C4-2B (cell line): ENCODE measurements at regions not wholly inside any gene's neighbourhood (a gene's known extent, or its start where the extent isn't known, plus 50 kb on each side); places are given as distances from the start of the nearest gene placed in this dataset.

Experiments
- H3K27ac ChIP-seq: fragments of 450-650 bp; 2 replicates; pipeline ENCODE4 v1.5.1; 2017
- ZFX ChIP-seq: fragments of 450-650 bp; IDR thresholded peaks from 2 replicates; pipeline ENCODE4 v1.6.1; 2017
- TF ChIP-seq, protein P1 (sequence below): fragments of 450-650 bp; conservative IDR thresholded peaks from 2 replicates; pipeline ENCODE4 v1.5.1; 2017; ENCODE audit warnings: mild to moderate bottlenecking

DNA sequence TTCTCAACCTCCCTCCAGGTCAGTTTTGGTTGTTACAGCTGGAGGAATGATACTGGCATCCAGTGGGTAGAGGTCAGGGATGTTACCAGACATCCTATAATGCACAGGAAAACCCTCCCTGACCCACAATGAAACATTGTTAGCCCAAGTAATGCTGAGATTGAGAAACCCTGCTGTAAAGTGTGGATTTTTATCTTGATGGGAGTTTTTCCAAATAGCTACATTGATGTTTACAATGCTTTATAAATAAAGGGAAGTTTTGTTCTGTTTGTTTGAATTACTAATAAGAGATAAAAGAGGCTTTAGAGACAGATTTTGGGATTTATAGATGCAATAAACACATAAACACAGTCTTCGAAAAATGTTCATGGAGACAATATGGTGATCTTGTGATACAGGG, 194.0 kb upstream of the NUDT6 start:
- peak overlapping the region; percentile 82; the same call in 1 of the 2 replicates for H3K27ac ChIP-seq
- TF ChIP-seq, protein P1, sequence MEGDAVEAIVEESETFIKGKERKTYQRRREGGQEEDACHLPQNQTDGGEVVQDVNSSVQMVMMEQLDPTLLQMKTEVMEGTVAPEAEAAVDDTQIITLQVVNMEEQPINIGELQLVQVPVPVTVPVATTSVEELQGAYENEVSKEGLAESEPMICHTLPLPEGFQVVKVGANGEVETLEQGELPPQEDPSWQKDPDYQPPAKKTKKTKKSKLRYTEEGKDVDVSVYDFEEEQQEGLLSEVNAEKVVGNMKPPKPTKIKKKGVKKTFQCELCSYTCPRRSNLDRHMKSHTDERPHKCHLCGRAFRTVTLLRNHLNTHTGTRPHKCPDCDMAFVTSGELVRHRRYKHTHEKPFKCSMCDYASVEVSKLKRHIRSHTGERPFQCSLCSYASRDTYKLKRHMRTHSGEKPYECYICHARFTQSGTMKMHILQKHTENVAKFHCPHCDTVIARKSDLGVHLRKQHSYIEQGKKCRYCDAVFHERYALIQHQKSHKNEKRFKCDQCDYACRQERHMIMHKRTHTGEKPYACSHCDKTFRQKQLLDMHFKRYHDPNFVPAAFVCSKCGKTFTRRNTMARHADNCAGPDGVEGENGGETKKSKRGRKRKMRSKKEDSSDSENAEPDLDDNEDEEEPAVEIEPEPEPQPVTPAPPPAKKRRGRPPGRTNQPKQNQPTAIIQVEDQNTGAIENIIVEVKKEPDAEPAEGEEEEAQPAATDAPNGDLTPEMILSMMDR = no peak
- TF ChIP-seq ZFX = no peak

DNA sequence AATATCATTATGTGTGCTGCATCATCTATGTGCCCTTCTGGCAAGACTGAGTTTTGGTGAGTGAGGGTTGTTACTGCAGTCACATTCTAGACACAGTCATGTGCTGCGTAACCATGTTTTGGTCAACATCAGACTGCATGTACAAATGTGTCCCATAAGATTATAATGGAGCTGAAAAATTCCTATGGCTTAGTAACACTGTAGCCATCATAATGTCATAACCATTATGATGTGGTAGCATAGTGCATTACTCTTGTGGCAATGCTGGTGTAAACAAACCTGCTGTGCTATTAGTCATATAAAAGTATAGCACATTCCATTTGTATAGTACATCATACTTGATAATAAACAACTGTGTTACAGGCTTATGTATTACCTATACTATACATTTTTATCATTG, 198.1 kb upstream of the NUDT6 start:
- H3K27ac ChIP-seq = no peak overlapping the region
- no peak for TF ChIP-seq ZFX
- TF ChIP-seq, protein P1 = no peak

DNA sequence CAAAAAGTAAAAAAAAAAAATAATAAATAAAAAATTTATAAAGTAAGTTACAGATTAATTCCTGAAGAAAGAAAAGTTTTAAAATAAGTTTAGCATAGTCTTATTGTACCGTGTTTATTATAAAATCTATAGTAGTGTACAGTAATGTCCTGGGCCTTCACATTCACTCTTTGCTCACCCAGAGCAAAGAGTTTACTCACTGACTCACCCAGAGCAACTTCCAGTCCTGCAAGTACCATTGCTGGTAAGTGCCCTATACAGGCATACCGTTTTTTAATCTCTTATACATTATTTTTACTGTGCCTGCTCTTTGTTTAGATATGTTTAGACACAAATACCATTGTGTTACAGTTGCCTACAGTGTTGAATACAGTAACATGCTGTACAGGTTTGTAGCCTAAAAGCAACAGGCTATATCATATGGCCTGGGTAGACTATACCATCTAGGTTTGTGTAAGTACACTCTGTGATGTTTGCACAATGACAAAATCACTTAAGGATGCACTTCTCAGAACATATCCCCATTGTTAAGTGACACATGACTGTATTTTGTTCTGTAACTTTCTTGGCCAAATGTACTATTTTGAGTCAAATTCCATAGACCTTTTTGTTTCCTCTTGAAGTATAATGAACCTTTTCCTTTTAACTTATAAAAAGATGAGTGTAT, 199.0 kb upstream of the NUDT6 start:
- no peak overlapping the region for H3K27ac ChIP-seq
- TF ChIP-seq, protein P1 = no peak
- no peak for TF ChIP-seq ZFX

DNA sequence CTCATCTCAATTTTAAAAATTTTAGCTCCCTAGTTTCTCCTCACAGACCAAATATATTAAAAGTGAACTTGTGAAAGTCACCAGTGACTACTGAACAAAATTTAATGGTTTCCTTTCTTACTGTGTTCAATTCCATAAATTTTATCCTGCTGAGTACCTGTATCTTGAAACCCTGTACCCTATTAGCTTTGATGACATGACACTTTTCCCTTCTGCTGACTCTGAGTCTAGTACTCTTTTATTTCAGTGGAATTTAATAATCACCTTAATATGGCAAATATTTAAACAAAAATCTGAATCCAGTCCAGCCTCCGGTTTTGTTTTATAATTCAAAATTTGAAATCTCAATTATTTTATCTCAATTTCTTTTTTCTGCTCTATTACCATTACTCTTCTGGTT, 203.1 kb upstream of the NUDT6 start:
- TF ChIP-seq, protein P1 = no peak
- TF ChIP-seq ZFX = no peak
- no peak overlapping the region for H3K27ac ChIP-seq

DNA sequence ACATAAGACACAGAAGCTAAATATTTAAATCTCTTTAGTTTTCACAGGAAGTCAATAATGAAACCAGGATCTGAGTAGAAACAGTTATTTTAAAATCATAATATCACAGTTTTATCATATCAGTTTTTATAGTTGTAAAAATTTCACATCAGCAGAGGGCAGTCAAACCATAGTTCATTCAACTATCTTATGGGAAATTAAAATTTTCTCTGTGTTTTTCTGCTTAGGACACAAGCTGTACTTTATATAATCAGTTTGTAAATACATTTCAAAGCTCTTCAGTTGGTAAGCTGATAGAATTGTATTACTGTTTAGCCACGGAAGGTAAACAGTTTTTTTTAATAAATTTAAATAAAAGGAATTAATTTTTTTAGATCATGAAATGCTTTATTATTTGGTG, 204.8 kb upstream of the NUDT6 start:
- no peak for TF ChIP-seq ZFX
- TF ChIP-seq, protein P1 = peak; percentile 53
- H3K27ac ChIP-seq = no peak overlapping the region

DNA sequence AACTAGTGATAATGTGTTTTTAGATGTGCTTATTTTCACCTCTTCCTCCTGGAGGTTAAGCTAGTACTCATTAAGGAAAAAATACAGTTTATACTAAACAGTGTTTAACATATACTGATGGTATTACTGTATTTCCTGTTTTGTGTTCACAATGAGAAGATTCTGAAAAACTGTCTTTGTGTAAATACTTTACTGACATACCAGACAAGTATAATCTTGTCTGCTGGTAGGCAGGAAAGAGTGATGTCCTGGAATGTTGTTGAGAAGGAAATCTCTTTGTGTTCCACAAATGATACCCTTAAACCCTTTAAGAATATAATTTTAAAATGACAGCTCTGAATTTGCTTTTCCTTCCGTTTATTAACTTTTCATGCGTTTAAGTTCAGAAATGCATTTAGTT, 205.5 kb upstream of the NUDT6 start:
- TF ChIP-seq ZFX = no peak
- TF ChIP-seq, protein P1 = no peak
- no peak overlapping the region for H3K27ac ChIP-seq

DNA sequence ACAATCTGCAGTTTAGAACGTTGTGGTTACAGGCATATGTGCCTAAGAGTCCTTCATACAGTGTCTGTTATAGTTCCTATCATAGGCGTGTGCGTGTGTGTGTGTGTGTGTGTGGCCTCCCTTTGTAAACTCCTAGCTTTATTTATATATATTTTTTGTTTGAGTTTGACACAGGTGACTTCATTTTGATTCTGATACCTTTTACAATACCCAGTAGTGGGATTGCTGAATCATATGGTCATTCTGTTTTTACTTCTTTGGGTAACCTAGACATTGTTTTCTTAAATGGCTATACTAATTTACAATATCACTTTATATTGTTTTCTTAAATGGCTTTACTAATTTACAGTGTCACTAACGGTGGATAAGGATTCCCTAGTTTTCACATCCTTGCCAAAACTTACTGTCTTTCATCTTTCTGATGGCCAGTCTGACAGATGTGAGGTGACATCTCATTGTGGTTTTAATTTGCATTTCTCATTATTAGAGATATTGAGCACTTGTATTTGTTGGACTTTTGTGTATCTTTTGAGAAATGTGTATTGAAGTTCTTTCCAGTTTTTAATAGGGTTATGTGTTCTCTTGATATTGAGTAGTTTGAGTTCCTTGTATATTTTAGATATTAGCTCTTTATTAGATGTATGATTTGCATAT, 211.1 kb upstream of the NUDT6 start:
- TF ChIP-seq ZFX = no peak
- TF ChIP-seq, protein P1 = no peak

More for the DNA sequence above, 211.1 kb upstream of the NUDT6 start:
- no peak overlapping the region for H3K27ac ChIP-seq
